GM23338 (cell line): ENCODE measurements at regions not wholly inside any gene's neighbourhood (a gene's known extent, or its start where the extent isn't known, plus 50 kb on each side); places are given as distances from the start of the nearest gene placed in this dataset.

Experiments
- ATAC-seq: fragments of 200-7000 bp; cut with Tn5 transposase; 3 replicates; pipeline ENCODE4 v1.9.1; 2020
- DNase-seq: peaks from one replicate; pipeline ENCODE4 v3.0.0-alpha.2; 2015; ENCODE audit warnings: low spot score
- H2AFZ ChIP-seq: fragments of 200-600 bp; sonication (generic); 2 replicates; pipeline ENCODE4 v1.8.0; 2016; ENCODE audit warnings: antibody characterized with exemption, mild to moderate bottlenecking, moderate library complexity
- H3F3A ChIP-seq: fragments of 200-600 bp; sonication (generic); replicated peaks from 2 replicates; pipeline ENCODE4 v1.8.0; 2017; ENCODE audit warnings: antibody characterized with exemption, mixed run types, low read depth
- H3K27ac ChIP-seq: fragments of 200-600 bp; sonication (generic); 2 replicates; pipeline ENCODE4 v1.6.1; 2016; ENCODE audit warnings: low read depth
- H3K27me3 ChIP-seq: fragments of 200-600 bp; sonication (generic); 2 replicates; pipeline ENCODE4 v1.8.0; 2016; ENCODE audit warnings: mild to moderate bottlenecking, mixed run types, moderate library complexity; ENCODE audit not compliant: insufficient read depth
- H3K36me3 ChIP-seq: fragments of 200-600 bp; sonication (generic); 2 replicates; pipeline ENCODE4 v1.8.0; 2016; ENCODE audit warnings: mild to moderate bottlenecking; ENCODE audit not compliant: insufficient read depth
- H3K4me1 ChIP-seq: fragments of 200-600 bp; sonication (generic); 2 replicates; pipeline ENCODE4 v1.8.0; 2016; ENCODE audit warnings: mild to moderate bottlenecking, moderate library complexity; ENCODE audit not compliant: insufficient read depth
- H3K4me2 ChIP-seq: fragments of 200-600 bp; sonication (generic); 2 replicates; pipeline ENCODE4 v1.7.1; 2017; ENCODE audit warnings: mixed run types
- H3K4me3 ChIP-seq: fragments of 200-600 bp; sonication (generic); 2 replicates; pipeline ENCODE4 v1.6.1; 2016; ENCODE audit warnings: mixed run types
- H3K79me2 ChIP-seq: fragments of 200-600 bp; sonication (generic); replicated peaks from 2 replicates; pipeline ENCODE4 v1.8.0; 2017; ENCODE audit warnings: mild to moderate bottlenecking; ENCODE audit not compliant: insufficient read depth
- H3K9me2 ChIP-seq: fragments of 200-600 bp; sonication (generic); 2 replicates; pipeline ENCODE4 v1.8.0; 2017; ENCODE audit not compliant: insufficient read depth
- H4K20me1 ChIP-seq: fragments of 200-600 bp; sonication (generic); replicated peaks from 2 replicates; pipeline ENCODE4 v1.8.0; 2017; ENCODE audit warnings: mild to moderate bottlenecking; ENCODE audit not compliant: insufficient read depth
- H3K27ac Mint-ChIP-seq: 2 replicates; pipeline ENCODE4 v1.8.0; 2020; ENCODE audit warnings: inconsistent platforms, mild to moderate bottlenecking, moderate library complexity, mixed read lengths
- H3K27me3 Mint-ChIP-seq: 3 replicates; pipeline ENCODE4 v1.8.0; 2022; ENCODE audit warnings: low read depth, mild to moderate bottlenecking, moderate library complexity, mixed read lengths, inconsistent platforms; ENCODE audit not compliant: insufficient read depth, poor library complexity
- H3K36me3 Mint-ChIP-seq: 3 replicates; pipeline ENCODE4 v1.8.0; 2021; ENCODE audit warnings: low read depth, mild to moderate bottlenecking, inconsistent platforms, moderate library complexity, mixed read lengths
- H3K4me1 Mint-ChIP-seq: 3 replicates; pipeline ENCODE4 v1.8.0; 2020; ENCODE audit warnings: mild to moderate bottlenecking, inconsistent platforms, mixed read lengths
- H3K4me3 Mint-ChIP-seq: 3 replicates; pipeline ENCODE4 v1.8.0; 2021; ENCODE audit warnings: moderate library complexity, mild to moderate bottlenecking, inconsistent platforms, mixed read lengths
- H3K9me3 Mint-ChIP-seq: 3 replicates; pipeline ENCODE4 v1.8.0; 2020; ENCODE audit warnings: moderate library complexity, mild to moderate bottlenecking, inconsistent platforms, mixed read lengths
- EZH2 ChIP-seq: fragments of 200-600 bp; sonication (generic); IDR thresholded peaks from one replicate; pipeline ENCODE4 v1.8.0; 2017; ENCODE audit warnings: antibody characterized with exemption, mild to moderate bottlenecking, low read depth; ENCODE audit not compliant: unreplicated experiment
- NANOG ChIP-seq: IDR thresholded peaks from 2 replicates; pipeline ENCODE4 v1.6.1; 2016; ENCODE audit warnings: antibody characterized with exemption, borderline replicate concordance
- POLR2AphosphoS5 ChIP-seq: IDR thresholded peaks from 2 replicates; pipeline ENCODE4 v1.6.1; 2016; ENCODE audit warnings: antibody characterized with exemption, low read depth
- STAT1 ChIP-seq: IDR thresholded peaks from one replicate; pipeline ENCODE4 v1.6.1; 2016; ENCODE audit warnings: antibody characterized with exemption; ENCODE audit not compliant: unreplicated experiment
- ZNF331 ChIP-seq: fragments of 250-450 bp; sonication (Bioruptor Pico); IDR thresholded peaks from 2 replicates; pipeline ENCODE4 v1.5.0; 2020; ENCODE audit warnings: low read depth, mild to moderate bottlenecking, moderate library complexity
- TF ChIP-seq, protein P1 (sequence below): IDR thresholded peaks from 2 replicates; pipeline ENCODE4 v1.6.1; 2016; ENCODE audit warnings: antibody characterized with exemption
- TF ChIP-seq, protein P2 (sequence below): fragments of 250-450 bp; sonication (Bioruptor Pico); IDR thresholded peaks from 2 replicates; pipeline ENCODE4 v1.5.0; 2020; ENCODE audit warnings: mild to moderate bottlenecking, moderate library complexity
- TF ChIP-seq, protein P3 (sequence below), 2 experiments: fragments of 200-600 bp in 1 of 2; sonication (generic) in 1 of 2; conservative IDR thresholded peaks; 2 replicates each; pipeline versions ENCODE4 v1.5.1 to v1.6.1; 2016 to 2017; ENCODE audit warnings: antibody characterized with exemption in 2 of 2, low read depth in 2 of 2, mild to moderate bottlenecking in 2 of 2, moderate library complexity in 1 of 2

DNA sequence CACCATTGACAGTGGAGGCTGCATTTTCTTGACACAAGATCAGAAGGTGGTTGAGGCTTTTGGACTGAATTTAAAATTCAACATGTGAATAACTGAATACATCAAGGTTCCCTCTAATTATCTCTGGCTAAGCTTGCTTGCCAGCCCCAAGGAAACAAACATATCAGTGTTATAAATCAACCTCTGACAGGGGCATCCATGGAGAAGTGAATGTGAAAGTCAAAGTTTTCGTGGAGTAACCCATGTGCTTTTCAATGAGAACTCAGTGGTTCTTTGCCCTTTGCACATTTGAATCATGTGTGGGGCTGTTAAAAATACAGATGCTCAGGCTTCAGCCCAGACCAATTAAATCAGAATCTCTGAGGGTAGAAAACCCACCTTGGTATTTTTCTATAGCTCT lies 128.9 kb downstream of the LRRC70 start (continued):
- TF ChIP-seq NANOG (no peak), STAT1 (no peak), POLR2AphosphoS5 (no peak), ZNF331 (CRISPR knock-in tag) (no peak)
- TF ChIP-seq, protein P1, sequence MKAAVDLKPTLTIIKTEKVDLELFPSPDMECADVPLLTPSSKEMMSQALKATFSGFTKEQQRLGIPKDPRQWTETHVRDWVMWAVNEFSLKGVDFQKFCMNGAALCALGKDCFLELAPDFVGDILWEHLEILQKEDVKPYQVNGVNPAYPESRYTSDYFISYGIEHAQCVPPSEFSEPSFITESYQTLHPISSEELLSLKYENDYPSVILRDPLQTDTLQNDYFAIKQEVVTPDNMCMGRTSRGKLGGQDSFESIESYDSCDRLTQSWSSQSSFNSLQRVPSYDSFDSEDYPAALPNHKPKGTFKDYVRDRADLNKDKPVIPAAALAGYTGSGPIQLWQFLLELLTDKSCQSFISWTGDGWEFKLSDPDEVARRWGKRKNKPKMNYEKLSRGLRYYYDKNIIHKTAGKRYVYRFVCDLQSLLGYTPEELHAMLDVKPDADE: no peak

DNA sequence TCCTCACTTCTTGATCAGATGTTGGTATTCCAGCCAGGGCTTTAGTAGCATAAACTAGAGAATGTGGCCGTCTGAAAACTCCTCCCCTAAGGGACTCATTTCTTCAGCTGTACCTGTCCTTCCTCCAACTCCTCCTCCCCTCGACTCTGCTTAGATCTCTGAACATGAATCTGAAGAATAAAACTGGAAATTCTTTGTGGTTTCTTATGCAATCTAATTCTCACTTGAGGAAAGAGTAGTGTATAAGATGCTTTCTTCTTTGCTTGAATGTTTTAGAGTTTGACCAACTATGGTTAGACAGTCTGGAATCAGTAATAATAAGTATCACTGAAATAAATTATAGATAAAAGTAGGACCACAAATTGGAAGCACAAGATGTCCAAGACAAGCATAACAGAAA lies 128.5 kb downstream of the LRRC70 start:
- H3K4me2 ChIP-seq: no peak overlapping the region
- no peaks in the 10 kb centered on the region for H3K79me2 ChIP-seq
- H3K4me3 Mint-ChIP-seq: no peak overlapping the region
- no peaks in the 10 kb centered on the region for H3K36me3 Mint-ChIP-seq
- no peak for DNase-seq
- no peaks in the 10 kb centered on the region for H3K4me1 ChIP-seq
- H3F3A ChIP-seq: no peaks in the 10 kb centered on the region
- TF ChIP-seq EZH2 (no peak), STAT1 (no peak), POLR2AphosphoS5 (no peak), NANOG (no peak)
- TF ChIP-seq, protein P1: no peak
- TF ChIP-seq, protein P2, sequence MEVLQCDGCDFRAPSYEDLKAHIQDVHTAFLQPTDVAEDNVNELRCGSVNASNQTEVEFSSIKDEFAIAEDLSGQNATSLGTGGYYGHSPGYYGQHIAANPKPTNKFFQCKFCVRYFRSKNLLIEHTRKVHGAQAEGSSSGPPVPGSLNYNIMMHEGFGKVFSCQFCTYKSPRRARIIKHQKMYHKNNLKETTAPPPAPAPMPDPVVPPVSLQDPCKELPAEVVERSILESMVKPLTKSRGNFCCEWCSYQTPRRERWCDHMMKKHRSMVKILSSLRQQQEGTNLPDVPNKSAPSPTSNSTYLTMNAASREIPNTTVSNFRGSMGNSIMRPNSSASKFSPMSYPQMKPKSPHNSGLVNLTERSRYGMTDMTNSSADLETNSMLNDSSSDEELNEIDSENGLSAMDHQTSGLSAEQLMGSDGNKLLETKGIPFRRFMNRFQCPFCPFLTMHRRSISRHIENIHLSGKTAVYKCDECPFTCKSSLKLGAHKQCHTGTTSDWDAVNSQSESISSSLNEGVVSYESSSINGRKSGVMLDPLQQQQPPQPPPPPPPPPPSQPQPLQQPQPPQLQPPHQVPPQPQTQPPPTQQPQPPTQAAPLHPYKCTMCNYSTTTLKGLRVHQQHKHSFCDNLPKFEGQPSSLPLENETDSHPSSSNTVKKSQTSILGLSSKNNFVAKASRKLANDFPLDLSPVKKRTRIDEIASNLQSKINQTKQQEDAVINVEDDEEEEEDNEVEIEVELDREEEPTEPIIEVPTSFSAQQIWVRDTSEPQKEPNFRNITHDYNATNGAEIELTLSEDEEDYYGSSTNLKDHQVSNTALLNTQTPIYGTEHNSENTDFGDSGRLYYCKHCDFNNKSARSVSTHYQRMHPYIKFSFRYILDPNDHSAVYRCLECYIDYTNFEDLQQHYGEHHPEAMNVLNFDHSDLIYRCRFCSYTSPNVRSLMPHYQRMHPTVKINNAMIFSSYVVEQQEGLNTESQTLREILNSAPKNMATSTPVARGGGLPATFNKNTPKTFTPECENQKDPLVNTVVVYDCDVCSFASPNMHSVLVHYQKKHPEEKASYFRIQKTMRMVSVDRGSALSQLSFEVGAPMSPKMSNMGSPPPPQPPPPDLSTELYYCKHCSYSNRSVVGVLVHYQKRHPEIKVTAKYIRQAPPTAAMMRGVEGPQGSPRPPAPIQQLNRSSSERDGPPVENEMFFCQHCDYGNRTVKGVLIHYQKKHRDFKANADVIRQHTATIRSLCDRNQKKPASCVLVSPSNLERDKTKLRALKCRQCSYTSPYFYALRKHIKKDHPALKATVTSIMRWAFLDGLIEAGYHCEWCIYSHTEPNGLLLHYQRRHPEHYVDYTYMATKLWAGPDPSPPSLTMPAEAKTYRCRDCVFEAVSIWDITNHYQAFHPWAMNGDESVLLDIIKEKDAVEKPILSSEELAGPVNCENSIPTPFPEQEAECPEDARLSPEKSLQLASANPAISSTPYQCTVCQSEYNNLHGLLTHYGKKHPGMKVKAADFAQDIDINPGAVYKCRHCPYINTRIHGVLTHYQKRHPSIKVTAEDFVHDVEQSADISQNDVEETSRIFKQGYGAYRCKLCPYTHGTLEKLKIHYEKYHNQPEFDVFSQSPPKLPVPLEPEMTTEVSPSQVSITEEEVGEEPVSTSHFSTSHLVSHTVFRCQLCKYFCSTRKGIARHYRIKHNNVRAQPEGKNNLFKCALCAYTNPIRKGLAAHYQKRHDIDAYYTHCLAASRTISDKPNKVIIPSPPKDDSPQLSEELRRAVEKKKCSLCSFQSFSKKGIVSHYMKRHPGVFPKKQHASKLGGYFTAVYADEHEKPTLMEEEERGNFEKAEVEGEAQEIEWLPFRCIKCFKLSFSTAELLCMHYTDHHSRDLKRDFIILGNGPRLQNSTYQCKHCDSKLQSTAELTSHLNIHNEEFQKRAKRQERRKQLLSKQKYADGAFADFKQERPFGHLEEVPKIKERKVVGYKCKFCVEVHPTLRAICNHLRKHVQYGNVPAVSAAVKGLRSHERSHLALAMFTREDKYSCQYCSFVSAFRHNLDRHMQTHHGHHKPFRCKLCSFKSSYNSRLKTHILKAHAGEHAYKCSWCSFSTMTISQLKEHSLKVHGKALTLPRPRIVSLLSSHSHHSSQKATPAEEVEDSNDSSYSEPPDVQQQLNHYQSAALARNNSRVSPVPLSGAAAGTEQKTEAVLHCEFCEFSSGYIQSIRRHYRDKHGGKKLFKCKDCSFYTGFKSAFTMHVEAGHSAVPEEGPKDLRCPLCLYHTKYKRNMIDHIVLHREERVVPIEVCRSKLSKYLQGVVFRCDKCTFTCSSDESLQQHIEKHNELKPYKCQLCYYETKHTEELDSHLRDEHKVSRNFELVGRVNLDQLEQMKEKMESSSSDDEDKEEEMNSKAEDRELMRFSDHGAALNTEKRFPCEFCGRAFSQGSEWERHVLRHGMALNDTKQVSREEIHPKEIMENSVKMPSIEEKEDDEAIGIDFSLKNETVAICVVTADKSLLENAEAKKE (CRISPR knock-in tag): no peak
- TF ChIP-seq, protein P3, sequence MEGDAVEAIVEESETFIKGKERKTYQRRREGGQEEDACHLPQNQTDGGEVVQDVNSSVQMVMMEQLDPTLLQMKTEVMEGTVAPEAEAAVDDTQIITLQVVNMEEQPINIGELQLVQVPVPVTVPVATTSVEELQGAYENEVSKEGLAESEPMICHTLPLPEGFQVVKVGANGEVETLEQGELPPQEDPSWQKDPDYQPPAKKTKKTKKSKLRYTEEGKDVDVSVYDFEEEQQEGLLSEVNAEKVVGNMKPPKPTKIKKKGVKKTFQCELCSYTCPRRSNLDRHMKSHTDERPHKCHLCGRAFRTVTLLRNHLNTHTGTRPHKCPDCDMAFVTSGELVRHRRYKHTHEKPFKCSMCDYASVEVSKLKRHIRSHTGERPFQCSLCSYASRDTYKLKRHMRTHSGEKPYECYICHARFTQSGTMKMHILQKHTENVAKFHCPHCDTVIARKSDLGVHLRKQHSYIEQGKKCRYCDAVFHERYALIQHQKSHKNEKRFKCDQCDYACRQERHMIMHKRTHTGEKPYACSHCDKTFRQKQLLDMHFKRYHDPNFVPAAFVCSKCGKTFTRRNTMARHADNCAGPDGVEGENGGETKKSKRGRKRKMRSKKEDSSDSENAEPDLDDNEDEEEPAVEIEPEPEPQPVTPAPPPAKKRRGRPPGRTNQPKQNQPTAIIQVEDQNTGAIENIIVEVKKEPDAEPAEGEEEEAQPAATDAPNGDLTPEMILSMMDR (conservative IDR thresholded peaks at IDR 0.05; ENCODE audit: low read depth in 2 of 2): no peak
- peaks cover 9% of the 10 kb centered on the region; the same call in 1 of the 2 replicates for H3K9me2 ChIP-seq
- peaks cover 6% of the 10 kb centered on the region; the same call in 2 of the 3 replicates for H3K9me3 Mint-ChIP-seq
- H2AFZ ChIP-seq: no peak overlapping the region
- no peak for ATAC-seq
- no peak overlapping the region for H3K4me3 ChIP-seq
- no peak overlapping the region for H3K27ac Mint-ChIP-seq
- H3K36me3 ChIP-seq: no peaks in the 10 kb centered on the region
- no peaks in the 10 kb centered on the region for H3K27me3 ChIP-seq
- no peak overlapping the region for H3K27ac ChIP-seq
- H3K4me1 Mint-ChIP-seq: no peaks in the 10 kb centered on the region
- H4K20me1 ChIP-seq: no peaks in the 10 kb centered on the region
- peaks cover 3% of the 10 kb centered on the region for H3K27me3 Mint-ChIP-seq
